KBM-7 (cell line): ENCODE measurements at regions not wholly inside any gene's neighbourhood (a gene's known extent, or its start where the extent isn't known, plus 50 kb on each side); places are given as distances from the start of the nearest gene placed in this dataset.

ENCODE experiments used
- DNase-seq: peaks from one replicate; pipeline ENCODE4 v3.0.0-alpha.2; 2015
- in situ Hi-C: fragments of 300-500 bp; cut with MboI; formaldehyde crosslinking; loops from 2 replicates; pipeline ENCODE4 v1.14.3; 2020; ENCODE audit warnings: low sequenced_read_pairs, low pct_unique_long_range_greater_than_20kb, mixed read lengths

GRCh38 chr2:121082191-121082590, 202.8 kb downstream of the TFCP2L1 start:
- no peak for DNase-seq
- in situ Hi-C loops = loop anchor here (25.0 kb wide), 1 partner anchor 255 kb away; no protein-coding TSS in a partner anchor

- in situ Hi-C loops = loop anchor here (25.0 kb wide), 1 partner anchor 253 kb away; no protein-coding TSS in a partner anchor
- DNase-seq = no peak
These were observed 200.8 kb downstream of the TFCP2L1 start for GRCh38 chr2:121084130-121084680.

- DNase-seq = no peak
- in situ Hi-C loops = loop anchor here (25.0 kb wide), 1 partner anchor 252 kb away; no protein-coding TSS in a partner anchor
These were observed 199.2 kb downstream of the TFCP2L1 start for GRCh38 chr2:121085801-121086200.

- in situ Hi-C loops = loop anchor here (25.0 kb wide), 1 partner anchor 251 kb away; no protein-coding TSS in a partner anchor
- no peak for DNase-seq
These were observed 198.6 kb downstream of the TFCP2L1 start for GRCh38 chr2:121086450-121086849.

GRCh38 chr2:121087117-121087516, 197.9 kb downstream of the TFCP2L1 start:
- in situ Hi-C loops = loop anchor here (25.0 kb wide), 1 partner anchor 250 kb away; no protein-coding TSS in a partner anchor
- no peak for DNase-seq

- in situ Hi-C loops = loop anchor here (25.0 kb wide), 1 partner anchor 249 kb away; no protein-coding TSS in a partner anchor
- DNase-seq = no peak
These were observed 196.5 kb downstream of the TFCP2L1 start for GRCh38 chr2:121088251-121089165.

GRCh38 chr2:121089166-121089510, 195.9 kb downstream of the TFCP2L1 start:
- no peak for DNase-seq
- in situ Hi-C loops = loop anchor here (25.0 kb wide), 1 partner anchor 248 kb away; no protein-coding TSS in a partner anchor

GRCh38 chr2:121090088-121090715, 194.8 kb downstream of the TFCP2L1 start:
- no peak for DNase-seq
- in situ Hi-C loops = loop anchor here (25.0 kb wide), 1 partner anchor 247 kb away; no protein-coding TSS in a partner anchor

- DNase-seq = no peak
- in situ Hi-C loops = loop anchor here (25.0 kb wide), 1 partner anchor 245 kb away; no protein-coding TSS in a partner anchor
These were observed 192.9 kb downstream of the TFCP2L1 start for GRCh38 chr2:121092095-121092494.

- in situ Hi-C loops = loop anchor here (25.0 kb wide), 1 partner anchor 244 kb away; no protein-coding TSS in a partner anchor
These were observed 191.3 kb downstream of the TFCP2L1 start for GRCh38 chr2:121093692-121094091.

GRCh38 chr2:121094101-121094500, 190.9 kb downstream of the TFCP2L1 start:
- in situ Hi-C loops = loop anchor here (25.0 kb wide), 1 partner anchor 243 kb away; no protein-coding TSS in a partner anchor
- DNase-seq = no peak

More at GRCh38 chr2:121093692-121094091, 191.3 kb downstream of the TFCP2L1 start:
- no peak for DNase-seq

- no peak for DNase-seq
- in situ Hi-C loops = loop anchor here (25.0 kb wide), 1 partner anchor 242 kb away; no protein-coding TSS in a partner anchor
These were observed 190.2 kb downstream of the TFCP2L1 start for GRCh38 chr2:121094845-121095244.

GRCh38 chr2:121095257-121096080, 189.5 kb downstream of the TFCP2L1 start:
- DNase-seq = peak; percentile 64
- in situ Hi-C loops = loop anchor here (25.0 kb wide), 1 partner anchor 242 kb away; no protein-coding TSS in a partner anchor

- DNase-seq = no peak
- in situ Hi-C loops = loop anchor here (25.0 kb wide), 1 partner anchor 241 kb away; no protein-coding TSS in a partner anchor
These were observed 188.4 kb downstream of the TFCP2L1 start for GRCh38 chr2:121096611-121097010.

- no peak for DNase-seq
- in situ Hi-C loops = loop anchor here (25.0 kb wide), 1 partner anchor 239 kb away; no protein-coding TSS in a partner anchor
These were observed 186.4 kb downstream of the TFCP2L1 start for GRCh38 chr2:121098556-121098955.

GRCh38 chr2:121099329-121100290, 185.4 kb downstream of the TFCP2L1 start:
- peak; percentile 21 for DNase-seq
- in situ Hi-C loops = loop anchor here (25.0 kb wide), 1 partner anchor 238 kb away; no protein-coding TSS in a partner anchor

GRCh38 chr2:121101093-121101715, 183.8 kb downstream of the TFCP2L1 start:
- in situ Hi-C loops = no loop called here
- DNase-seq = no peak
